NOMO-1 treated with DMSO at 0.1 percent for 48 hours (cell line): ENCODE measurements at regions not wholly inside any gene's neighbourhood (a gene's known extent, or its start where the extent isn't known, plus 50 kb on each side); places are given as distances from the start of the nearest gene placed in this dataset.

Source experiments
- DNase-seq: peaks from one replicate; lab custom pipeline; 2025; ENCODE audit not compliant: unreplicated experiment; lab: John Stamatoyannopoulos, UW

- DNase-seq, result no peak
Measured at GRCh38 chr2:173666171-173666888, 298.8 kb downstream of the SP3 start.

GRCh38 chr2:173667014-173667413, 298.2 kb downstream of the SP3 start:
- no peak for DNase-seq

GRCh38 chr2:173667415-173667814, 297.8 kb downstream of the SP3 start:
- no peak for DNase-seq

GRCh38 chr2:173669271-173669853, 295.8 kb downstream of the SP3 start:
- DNase-seq, result no peak

GRCh38 chr2:173669888-173670287, 295.3 kb downstream of the SP3 start:
- DNase-seq, result no peak

GRCh38 chr2:173672573-173673340, 292.4 kb downstream of the SP3 start:
- no peak for DNase-seq

GRCh38 chr2:173673640-173674039, 291.5 kb downstream of the SP3 start:
- DNase-seq, result no peak

GRCh38 chr2:173676647-173677046, 288.5 kb downstream of the SP3 start:
- no peak for DNase-seq

GRCh38 chr2:173678186-173678585, 287.0 kb downstream of the SP3 start:
- no peak for DNase-seq

GRCh38 chr2:173680574-173680973, 284.6 kb downstream of the SP3 start:
- no peak for DNase-seq

GRCh38 chr2:173681881-173682650, 283.1 kb downstream of the SP3 start:
- no peak for DNase-seq

GRCh38 chr2:173684896-173685459, 280.2 kb downstream of the SP3 start:
- DNase-seq, result no peak

- DNase-seq, result no peak
Measured at GRCh38 chr2:173690349-173690748, 274.8 kb downstream of the SP3 start.

- DNase-seq, result no peak
Measured at GRCh38 chr2:173692068-173692467, 273.1 kb downstream of the SP3 start.

- no peak for DNase-seq
Measured at GRCh38 chr2:173693044-173693589, 272.1 kb downstream of the SP3 start.

- no peak for DNase-seq
Measured at GRCh38 chr2:173696274-173696673, 268.9 kb downstream of the SP3 start.

- no peak for DNase-seq
Measured at GRCh38 chr2:173697929-173698328, 267.2 kb downstream of the SP3 start.

GRCh38 chr2:173705656-173706055, 259.5 kb downstream of the SP3 start:
- no peak for DNase-seq

- no peak for DNase-seq
Measured at GRCh38 chr2:173706936-173707335, 258.2 kb downstream of the SP3 start.

GRCh38 chr2:173708806-173709205, 256.4 kb downstream of the SP3 start:
- no peak for DNase-seq

- DNase-seq, result no peak
Measured at GRCh38 chr2:173711816-173712215, 253.4 kb downstream of the SP3 start.
